CD4-positive, CD25-positive, alpha-beta regulatory T cell (primary cell): ENCODE measurements at regions not wholly inside any gene's neighbourhood (a gene's known extent, or its start where the extent isn't known, plus 50 kb on each side); places are given as distances from the start of the nearest gene placed in this dataset.

Source experiments
- ATAC-seq, 2 donors: fragments of 150-1000 bp; cut with Tn5 transposase; one replicate each; pipeline ENCODE4 v1.10.0; 2021; ENCODE audit warnings: low read depth in 2 of 2, moderate number of reproducible peaks in 2 of 2, moderate library complexity in 1 of 2
- DNase-seq, 3 donors: peaks; one replicate each; pipeline versions ENCODE4 v3.0.0 to v3.0.0-alpha.2; 2012 to 2022; ENCODE audit warnings: mixed read lengths in 1 of 3
- H3K27ac ChIP-seq: one replicate; pipeline ENCODE4 v1.7.0; 2013; ENCODE audit warnings: mild to moderate bottlenecking, low read length; ENCODE audit not compliant: insufficient read depth, poor library complexity, severe bottlenecking
- H3K27me3 ChIP-seq: one replicate; pipeline ENCODE4 v1.7.0; 2013; ENCODE audit warnings: low read length; ENCODE audit not compliant: control insufficient read depth, insufficient read depth
- H3K36me3 ChIP-seq: one replicate; pipeline ENCODE4 v1.7.0; 2013; ENCODE audit warnings: mild to moderate bottlenecking, low read length, moderate library complexity; ENCODE audit not compliant: control insufficient read depth, insufficient read depth
- H3K4me1 ChIP-seq: 2 replicates; pipeline ENCODE4 v1.7.0; 2013; ENCODE audit warnings: mild to moderate bottlenecking, low read length; ENCODE audit not compliant: insufficient read depth, control insufficient read depth, poor library complexity, severe bottlenecking
- H3K4me3 ChIP-seq: one replicate; pipeline ENCODE4 v1.7.0; 2013; ENCODE audit warnings: low read depth, mild to moderate bottlenecking, low read length, moderate library complexity
- H3K9me3 ChIP-seq, 2 experiments: 1 replicate in 1 of 2; 2 replicates in 1 of 2; pipeline ENCODE4 v1.7.0; 2013; ENCODE audit warnings: low read length in 2 of 2, mild to moderate bottlenecking in 1 of 2, moderate library complexity in 1 of 2; ENCODE audit not compliant: control insufficient read depth in 2 of 2
- H3K27ac Mint-ChIP-seq, 3 donors: one replicate each; pipeline ENCODE4 v1.8.0; 2020 to 2022; ENCODE audit warnings: mild to moderate bottlenecking in 3 of 3, mixed read lengths in 3 of 3, moderate library complexity in 2 of 3
- H3K27me3 Mint-ChIP-seq: one replicate; pipeline ENCODE4 v1.8.0; 2022; ENCODE audit warnings: mild to moderate bottlenecking, mixed read lengths
- H3K36me3 Mint-ChIP-seq: one replicate; pipeline ENCODE4 v1.8.0; 2020; ENCODE audit warnings: mixed read lengths
- H3K4me1 Mint-ChIP-seq, 4 donors: one replicate each; pipeline ENCODE4 v1.8.0; 2020 to 2022; ENCODE audit warnings: mixed read lengths in 4 of 4, mild to moderate bottlenecking in 1 of 4
- H3K4me3 Mint-ChIP-seq, 4 donors: one replicate each; pipeline ENCODE4 v1.8.0; 2020 to 2022; ENCODE audit warnings: mild to moderate bottlenecking in 4 of 4, mixed read lengths in 4 of 4, moderate library complexity in 3 of 4
- H3K9me3 Mint-ChIP-seq, 7 donors: one replicate each; pipeline ENCODE4 v1.8.0; 2020 to 2022; ENCODE audit warnings: mixed read lengths in 7 of 7, mild to moderate bottlenecking in 3 of 7, moderate library complexity in 2 of 7

DNA sequence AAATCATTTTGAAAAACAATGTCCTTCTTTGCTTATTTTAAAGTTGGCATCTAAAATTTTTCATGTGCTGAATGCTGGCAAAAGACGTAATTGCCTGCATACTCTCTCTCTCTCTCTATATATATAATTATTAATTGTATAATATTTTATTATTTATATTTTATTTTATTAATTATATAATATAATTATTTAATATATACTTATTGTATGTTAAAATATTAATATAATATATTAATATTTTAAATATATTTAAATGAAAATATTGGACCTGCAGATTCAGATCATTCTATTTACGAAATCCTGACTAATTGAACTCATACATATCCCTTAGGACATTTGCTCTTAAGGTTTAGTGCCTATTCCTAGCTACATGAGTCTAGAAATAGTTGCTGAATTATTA lies 144.7 kb upstream of the VCX start:
- Histone ChIP-seq H3K4me1 (no peaks in the 10 kb centered on the region), H3K27me3 (no peaks in the 10 kb centered on the region), H3K9me3 (no peaks in the 10 kb centered on the region), H3K36me3 (no peaks in the 10 kb centered on the region), H3K27ac (no peak overlapping the region), H3K4me3 (no peak overlapping the region)
- ATAC-seq (no peak), DNase-seq (no peak)
- H3K36me3 Mint-ChIP-seq, result no peaks in the 10 kb centered on the region
- H3K9me3 Mint-ChIP-seq, result peaks cover 0 to 10% (median 0%) of the 10 kb centered on the region in 7 donors
- H3K4me1 Mint-ChIP-seq, result no peaks in the 10 kb centered on the region
- H3K27me3 Mint-ChIP-seq, result no peaks in the 10 kb centered on the region
- no peak overlapping the region for H3K27ac Mint-ChIP-seq
- no peak overlapping the region for H3K4me3 Mint-ChIP-seq

DNA sequence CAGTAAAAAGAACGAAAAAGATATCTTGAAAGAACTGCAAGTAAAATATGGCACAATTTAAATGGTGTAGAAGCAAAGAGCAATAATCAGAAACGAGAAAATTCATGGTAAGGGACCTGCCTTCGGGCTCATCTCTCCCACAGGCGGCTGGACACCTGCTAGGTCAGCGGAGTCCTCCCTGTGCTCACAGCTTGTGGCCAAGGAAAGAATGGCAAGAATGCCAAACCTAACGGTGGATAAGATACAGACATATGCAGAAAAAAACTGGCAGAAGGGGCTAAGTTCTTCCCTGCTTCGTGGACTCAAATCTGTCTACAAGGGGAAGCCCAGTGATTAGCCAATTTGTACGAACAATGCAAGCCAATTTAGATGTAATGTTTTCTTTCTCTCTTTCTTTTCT lies 152.1 kb upstream of the VCX start:
- no peak overlapping the region for H3K27ac Mint-ChIP-seq
- no peak for ATAC-seq
- Histone ChIP-seq H3K36me3 (no peaks in the 10 kb centered on the region), H3K27me3 (no peaks in the 10 kb centered on the region), H3K27ac (no peak overlapping the region), H3K9me3 (no peaks in the 10 kb centered on the region), H3K4me3 (no peak overlapping the region), H3K4me1 (no peaks in the 10 kb centered on the region)
- no peak overlapping the region for H3K4me3 Mint-ChIP-seq
- no peaks in the 10 kb centered on the region for H3K4me1 Mint-ChIP-seq
- H3K9me3 Mint-ChIP-seq, result peaks cover 0 to 5% (median 0%) of the 10 kb centered on the region in 7 donors
- H3K36me3 Mint-ChIP-seq, result no peaks in the 10 kb centered on the region
- DNase-seq, result no peak
- no peaks in the 10 kb centered on the region for H3K27me3 Mint-ChIP-seq

DNA sequence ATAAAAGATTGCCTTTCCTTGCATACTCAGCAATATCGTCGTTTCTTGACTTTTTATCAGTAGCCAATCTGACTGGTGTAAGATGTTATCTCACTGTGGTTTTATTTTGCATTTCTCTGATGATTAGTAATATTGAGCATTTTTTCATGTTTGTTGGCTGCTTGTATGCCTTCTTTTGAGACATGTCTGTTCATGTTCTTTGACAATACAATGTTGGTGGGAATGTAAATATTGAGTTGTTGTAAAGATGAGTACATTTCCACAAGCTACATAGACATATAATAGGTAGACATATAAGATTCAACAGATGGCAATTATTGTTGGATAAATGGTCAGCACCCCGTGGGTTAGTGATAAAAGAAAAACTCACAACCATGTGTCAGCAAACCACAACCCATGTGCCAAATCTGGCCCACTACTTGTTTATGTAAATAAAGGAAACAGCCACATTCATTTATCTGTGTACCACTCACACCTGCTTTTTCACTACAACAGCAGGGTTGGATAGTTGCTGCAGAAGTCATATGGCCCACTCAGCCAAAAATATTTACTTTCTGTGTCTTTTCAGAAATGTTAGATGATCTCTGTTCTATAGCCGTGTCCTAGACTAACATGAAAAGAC lies 153.1 kb upstream of the VCX start:
- Mint-ChIP-seq H3K4me3 (no peak overlapping the region), H3K4me1 (no peaks in the 10 kb centered on the region), H3K9me3 (peaks cover 0 to 5% (median 0%) of the 10 kb centered on the region in 7 donors), H3K27me3 (no peaks in the 10 kb centered on the region), H3K36me3 (no peaks in the 10 kb centered on the region), H3K27ac (no peak overlapping the region)
- H3K4me1 ChIP-seq, result no peaks in the 10 kb centered on the region
- H3K9me3 ChIP-seq, result no peaks in the 10 kb centered on the region
- no peaks in the 10 kb centered on the region for H3K36me3 ChIP-seq
- DNase-seq (no peak), ATAC-seq (no peak)
- no peaks in the 10 kb centered on the region for H3K27me3 ChIP-seq
- H3K27ac ChIP-seq, result no peak overlapping the region
- H3K4me3 ChIP-seq, result no peak overlapping the region

DNA sequence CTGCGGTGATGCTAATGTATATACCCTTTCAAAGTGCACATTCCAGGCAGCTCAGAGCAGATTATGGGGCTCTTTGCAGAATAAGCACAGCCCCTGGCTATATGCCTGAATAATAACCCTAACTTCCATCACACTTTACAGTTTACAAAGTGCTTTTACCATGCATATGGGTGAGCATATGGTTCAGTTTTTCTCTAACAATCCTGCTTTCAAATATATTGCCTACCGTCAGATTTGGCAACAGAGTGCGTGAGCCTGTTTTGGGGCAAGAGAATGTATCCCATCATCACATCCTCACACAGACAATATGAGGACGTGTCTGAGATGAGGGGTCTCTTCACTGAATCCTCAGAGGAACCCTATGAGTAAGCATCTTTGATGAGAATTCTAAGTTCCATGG lies 162.8 kb upstream of the VCX start:
- H3K4me1 Mint-ChIP-seq, result no peaks in the 10 kb centered on the region
- no peaks in the 10 kb centered on the region for H3K36me3 ChIP-seq
- peaks cover 0 to 8% (median 2%) of the 10 kb centered on the region in 7 donors for H3K9me3 Mint-ChIP-seq
- H3K9me3 ChIP-seq, result no peaks in the 10 kb centered on the region
- no peak overlapping the region for H3K4me3 Mint-ChIP-seq
- no peaks in the 10 kb centered on the region for H3K4me1 ChIP-seq
- H3K36me3 Mint-ChIP-seq, result no peaks in the 10 kb centered on the region
- no peak for DNase-seq
- H3K27me3 Mint-ChIP-seq, result no peaks in the 10 kb centered on the region
- no peak for ATAC-seq
- no peak overlapping the region for H3K27ac ChIP-seq
- no peak overlapping the region for H3K4me3 ChIP-seq
- H3K27ac Mint-ChIP-seq, result no peak overlapping the region
- no peaks in the 10 kb centered on the region for H3K27me3 ChIP-seq

DNA sequence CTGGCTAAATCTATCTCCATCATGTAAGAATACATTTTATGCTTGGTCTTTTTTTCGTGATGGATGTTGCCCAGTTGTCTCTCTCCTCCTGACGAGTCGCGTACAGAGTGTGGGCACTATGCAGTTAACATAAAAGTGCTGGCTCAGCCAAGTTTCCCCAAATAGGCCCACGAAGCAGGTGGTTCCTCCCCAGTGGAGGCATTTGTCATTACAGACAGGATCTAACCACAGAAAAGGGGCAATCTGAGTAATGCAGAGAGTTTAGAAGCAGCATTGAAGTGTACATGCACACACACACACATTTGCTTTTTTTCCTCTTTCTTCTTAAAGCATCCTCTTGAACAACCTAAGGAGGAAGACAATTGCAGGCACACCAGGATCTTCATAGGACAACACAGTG lies 188.7 kb upstream of the VCX start:
- no peak for DNase-seq
- no peaks in the 10 kb centered on the region for H3K27me3 ChIP-seq
- no peak overlapping the region for H3K27ac Mint-ChIP-seq
- H3K4me1 Mint-ChIP-seq, result no peaks in the 10 kb centered on the region
- H3K27ac ChIP-seq, result no peak overlapping the region
- no peaks in the 10 kb centered on the region for H3K36me3 Mint-ChIP-seq
- H3K36me3 ChIP-seq, result no peaks in the 10 kb centered on the region
- ATAC-seq, result no peak
- peaks cover 0 to 15% (median 3%) of the 10 kb centered on the region in 7 donors for H3K9me3 Mint-ChIP-seq
- no peak overlapping the region for H3K4me3 Mint-ChIP-seq
- no peaks in the 10 kb centered on the region for H3K4me1 ChIP-seq
- no peaks in the 10 kb centered on the region for H3K27me3 Mint-ChIP-seq
- no peak overlapping the region for H3K4me3 ChIP-seq
- H3K9me3 ChIP-seq, result peaks cover 0 to 4% of the 10 kb centered on the region in 2 experiments

DNA sequence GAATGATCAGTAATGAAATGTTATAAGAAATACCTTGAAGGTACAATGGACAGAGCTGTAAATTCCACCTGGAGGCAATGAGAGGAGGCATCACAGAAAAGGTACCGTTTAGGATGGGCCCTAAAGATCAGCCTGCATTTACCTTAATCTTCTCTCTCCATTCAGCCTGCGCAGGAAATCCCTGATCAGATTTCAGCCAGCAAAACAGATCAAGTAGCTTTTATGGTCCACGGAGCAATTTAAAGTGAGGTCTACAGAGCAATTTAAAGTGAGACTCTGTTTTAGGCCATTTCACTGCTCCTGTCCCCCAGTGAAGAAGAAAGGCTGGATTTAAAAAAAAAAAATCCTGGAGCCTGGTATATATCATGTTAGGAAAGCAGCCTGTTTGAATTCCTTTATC lies 195.1 kb upstream of the VCX start:
- H3K4me1 ChIP-seq, result no peaks in the 10 kb centered on the region
- H3K4me3 ChIP-seq, result no peak overlapping the region
- Mint-ChIP-seq H3K9me3 (peaks cover 0 to 7% (median 0%) of the 10 kb centered on the region in 7 donors), H3K36me3 (no peaks in the 10 kb centered on the region), H3K4me3 (no peak overlapping the region), H3K4me1 (no peaks in the 10 kb centered on the region), H3K27ac (no peak overlapping the region), H3K27me3 (no peaks in the 10 kb centered on the region)
- DNase-seq (no peak), ATAC-seq (no peak)
- no peak overlapping the region for H3K27ac ChIP-seq
- no peaks in the 10 kb centered on the region for H3K36me3 ChIP-seq
- no peaks in the 10 kb centered on the region for H3K27me3 ChIP-seq
- H3K9me3 ChIP-seq, result no peaks in the 10 kb centered on the region

DNA sequence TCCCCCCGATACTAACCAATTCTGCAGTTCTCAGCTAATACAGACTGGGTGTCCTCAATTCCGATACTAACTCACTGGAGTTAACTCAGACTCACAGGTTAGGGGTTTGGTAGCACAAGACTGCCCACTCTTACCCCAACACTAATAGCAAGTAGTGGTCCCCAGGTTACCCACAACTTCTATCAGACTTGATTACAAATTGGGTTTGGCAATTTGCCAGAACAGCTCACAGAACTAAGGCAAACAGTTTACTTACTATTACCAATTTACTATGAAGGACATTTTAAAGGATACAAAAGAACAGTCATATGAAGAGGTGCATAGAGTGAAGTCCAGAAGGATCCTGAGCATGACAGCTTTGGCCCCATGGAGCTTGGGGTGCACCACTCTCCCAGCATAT lies 201.8 kb upstream of the VCX start:
- Mint-ChIP-seq H3K4me1 (no peaks in the 10 kb centered on the region), H3K4me3 (no peak overlapping the region), H3K36me3 (no peaks in the 10 kb centered on the region), H3K27me3 (no peaks in the 10 kb centered on the region), H3K9me3 (peaks cover 0 to 12% (median 0%) of the 10 kb centered on the region in 7 donors), H3K27ac (no peak overlapping the region)
- Histone ChIP-seq H3K4me3 (no peak overlapping the region), H3K9me3 (no peaks in the 10 kb centered on the region), H3K4me1 (no peaks in the 10 kb centered on the region), H3K27me3 (no peaks in the 10 kb centered on the region), H3K36me3 (no peaks in the 10 kb centered on the region), H3K27ac (no peak overlapping the region)
- no peak for ATAC-seq
- no peak for DNase-seq

DNA sequence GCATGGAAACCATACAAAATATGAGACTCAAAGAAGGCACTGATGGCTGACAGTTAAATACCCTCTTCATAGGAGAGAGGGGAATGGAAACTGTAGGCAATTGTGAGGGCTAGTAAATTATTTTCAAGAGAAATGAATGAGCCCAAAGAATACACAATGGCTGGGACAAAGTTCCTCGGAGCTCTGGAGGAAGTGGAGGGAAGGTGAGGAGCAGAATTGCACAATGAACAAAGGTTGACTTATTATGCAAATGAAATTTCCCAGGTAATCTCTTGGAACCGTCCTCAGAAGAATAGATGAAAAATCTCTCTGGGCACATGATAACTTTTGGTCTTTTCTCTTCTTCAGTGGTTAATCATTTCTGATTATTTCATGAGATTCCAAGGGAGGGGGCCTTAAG lies 202.6 kb upstream of the VCX start:
- no peaks in the 10 kb centered on the region for H3K27me3 Mint-ChIP-seq
- no peak overlapping the region for H3K27ac ChIP-seq
- H3K27ac Mint-ChIP-seq, result no peak overlapping the region
- H3K4me3 Mint-ChIP-seq, result no peak overlapping the region
- DNase-seq, result no peak
- H3K36me3 ChIP-seq, result no peaks in the 10 kb centered on the region
- no peak overlapping the region for H3K4me3 ChIP-seq
- H3K9me3 Mint-ChIP-seq, result peaks cover 0 to 12% (median 0%) of the 10 kb centered on the region in 7 donors
- H3K27me3 ChIP-seq, result no peaks in the 10 kb centered on the region
- H3K4me1 ChIP-seq, result no peaks in the 10 kb centered on the region
- no peaks in the 10 kb centered on the region for H3K4me1 Mint-ChIP-seq
- H3K36me3 Mint-ChIP-seq, result no peaks in the 10 kb centered on the region
- H3K9me3 ChIP-seq, result no peaks in the 10 kb centered on the region
- ATAC-seq, result no peak
